Endothelial cell of umbilical vein (primary cell): ENCODE measurements at regions not wholly inside any gene's neighbourhood (a gene's known extent, or its start where the extent isn't known, plus 50 kb on each side); places are given as distances from the start of the nearest gene placed in this dataset.

Experiments
- BruUV-seq: library from RNA; stranded (reverse); fragments of 400-500 nt; replicated peaks from 2 replicates; lab custom pipeline; 2021; lab: Mats Ljungman, UMichigan
- CTCF ChIA-PET: fragments of 300-600, 350-600 bp; sonication (Branson Sonifier 250); formaldehyde crosslinking; loops from one replicate; lab custom pipeline; 2021; ENCODE audit warnings: antibody characterized with exemption, inconsistent platforms; lab: Charles Lee
- POLR2A ChIA-PET: fragments of 300-600, 350-600 bp; sonication (Branson Sonifier 250); formaldehyde crosslinking; loops from one replicate; lab custom pipeline; 2021; ENCODE audit warnings: antibody characterized with exemption, inconsistent platforms; lab: Charles Lee
- DNase-seq: peaks from one replicate; pipeline ENCODE4 v3.0.0-alpha.2; 2011; ENCODE audit warnings: low read depth, low spot score
- FAIRE-seq: peaks from 2 replicates; lab custom pipeline; 2011; peaks lifted over from hg19 to GRCh38; lab: Jason Lieb, UNC
- H2AFZ ChIP-seq: 2 replicates; pipeline ENCODE4 v1.6.0; 2012; ENCODE audit warnings: low read depth, low read length, control low read depth, inconsistent platforms
- H3K27ac ChIP-seq: 2 replicates; pipeline ENCODE4 v1.5.1; 2011; ENCODE audit warnings: low read depth, mild to moderate bottlenecking, control low read depth, low read length, moderate library complexity; ENCODE audit not compliant: insufficient read depth
- H3K27me3 ChIP-seq, 2 experiments: 2 replicates each; pipeline versions ENCODE4 v1.6.0 to v1.6.1; 2011; ENCODE audit warnings: low read length in 2 of 2, mixed read lengths in 1 of 2; ENCODE audit not compliant: control insufficient read depth in 2 of 2, insufficient read depth in 2 of 2
- H3K36me3 ChIP-seq, 2 experiments: 2 replicates in 1 of 2; 3 replicates in 1 of 2; pipeline ENCODE4 v1.5.1; 2011; ENCODE audit warnings: low read length in 2 of 2, mild to moderate bottlenecking in 1 of 2, moderate library complexity in 1 of 2; ENCODE audit not compliant: control insufficient read depth in 2 of 2, insufficient read depth in 2 of 2; ENCODE audit errors: extremely low read depth in 1 of 2
- H3K4me1 ChIP-seq: 3 replicates; pipeline ENCODE4 v1.5.1; 2011; ENCODE audit warnings: mild to moderate bottlenecking, low read length; ENCODE audit not compliant: control insufficient read depth, insufficient read depth; ENCODE audit errors: extremely low read depth
- H3K4me2 ChIP-seq: 2 replicates; pipeline ENCODE4 v1.6.1; 2011; ENCODE audit warnings: low read length, control low read depth, mixed read lengths; ENCODE audit not compliant: insufficient read depth
- H3K4me3 ChIP-seq, 3 experiments: fragments of 200-600 bp in 1 of 3; sonication (generic), shearing (Covaris generic) in 1 of 3; replicated peaks in 1 of 3; 2 replicates each; pipeline ENCODE4 v1.5.1; 2011 to 2016; ENCODE audit warnings: control low read depth in 3 of 3, low read length in 3 of 3, mild to moderate bottlenecking in 2 of 3, inconsistent platforms in 1 of 3, low read depth in 1 of 3, moderate library complexity in 1 of 3; ENCODE audit not compliant: insufficient read depth in 1 of 3
- H3K79me2 ChIP-seq: 2 replicates; pipeline ENCODE4 v1.6.0; 2012; ENCODE audit warnings: low read length, inconsistent platforms; ENCODE audit not compliant: control insufficient read depth, insufficient read depth
- H3K9ac ChIP-seq: replicated peaks from 2 replicates; pipeline ENCODE3; 2011; ENCODE audit warnings: low read length, control low read depth; ENCODE audit not compliant: insufficient read depth; ENCODE audit errors: extremely low read depth
- H3K9me1 ChIP-seq: replicated peaks from 3 replicates; pipeline ENCODE4 v1.6.0; 2011; ENCODE audit warnings: mild to moderate bottlenecking, low read length; ENCODE audit not compliant: control insufficient read depth, insufficient read depth; ENCODE audit errors: extremely low read depth
- H3K9me3 ChIP-seq: replicated peaks from 2 replicates; pipeline ENCODE4 v1.5.1; 2012; ENCODE audit warnings: low read length, inconsistent platforms; ENCODE audit not compliant: control insufficient read depth, insufficient read depth
- H4K20me1 ChIP-seq: replicated peaks from 2 replicates; pipeline ENCODE3; 2011; ENCODE audit warnings: mild to moderate bottlenecking, low read length; ENCODE audit not compliant: control insufficient read depth, insufficient read depth; ENCODE audit errors: extremely low read depth
- CTCF ChIP-seq, 2 donors: IDR thresholded peaks; 1 replicate in 1 of 2; 2 replicates in 1 of 2; pipeline ENCODE4 v1.5.1; 2011; ENCODE audit warnings: low read length in 2 of 2, mild to moderate bottlenecking in 2 of 2, moderate library complexity in 2 of 2, control low read depth in 1 of 2, inconsistent platforms in 1 of 2, low read depth in 1 of 2; ENCODE audit not compliant: insufficient read depth in 1 of 2; ENCODE audit errors: extremely low read depth in 1 of 2
- EZH2 ChIP-seq: IDR thresholded peaks from 2 replicates; pipeline ENCODE4 v1.6.1; 2012; ENCODE audit warnings: borderline replicate concordance, low read depth, mild to moderate bottlenecking, moderate library complexity, low read length, inconsistent platforms; ENCODE audit not compliant: severe bottlenecking
- FOS ChIP-seq: IDR thresholded peaks from 2 replicates; pipeline ENCODE4 v1.6.1; 2011; ENCODE audit warnings: mild to moderate bottlenecking, low read length, moderate library complexity, borderline replicate concordance; ENCODE audit not compliant: insufficient read depth
- GATA2 ChIP-seq: IDR thresholded peaks from 2 replicates; pipeline ENCODE4 v1.7.0; 2011; ENCODE audit warnings: low read depth, mild to moderate bottlenecking, moderate library complexity, mixed read lengths, low read length; ENCODE audit not compliant: insufficient read length, insufficient read depth
- JUN ChIP-seq: IDR thresholded peaks from 2 replicates; pipeline ENCODE4 v1.6.1; 2011; ENCODE audit warnings: borderline replicate concordance, low read depth; ENCODE audit not compliant: insufficient read length, insufficient read depth
- MAX ChIP-seq: IDR thresholded peaks from 2 replicates; pipeline ENCODE4 v1.6.1; 2011; ENCODE audit not compliant: insufficient read depth, insufficient read length
- MYC ChIP-seq: IDR thresholded peaks from one replicate; pipeline ENCODE4 v1.6.1; 2011; ENCODE audit warnings: mild to moderate bottlenecking, low read depth, low read length
- POLR2A ChIP-seq: IDR thresholded peaks from 2 replicates; pipeline ENCODE4 v1.6.1; 2012; ENCODE audit warnings: low read depth, mild to moderate bottlenecking, control low read depth, low read length
- POLR2AphosphoS5 ChIP-seq: IDR thresholded peaks from 2 replicates; pipeline ENCODE4 v1.6.1; 2012; ENCODE audit warnings: low read depth, mild to moderate bottlenecking, control low read depth, low read length, moderate library complexity; ENCODE audit not compliant: insufficient read depth
- dilution Hi-C: fragments of 300-500 bp; cut with MboI; formaldehyde crosslinking; loops from one replicate; pipeline ENCODE4 v1.15.0; 2019; ENCODE audit warnings: low sequenced_read_pairs; ENCODE audit not compliant: extremely low pct_ligation_motif_present
- intact Hi-C: fragments of 100-400 bp; cut with micrococcal nuclease; formaldehyde crosslinking; loops from one replicate; pipeline ENCODE4 v1.10.0; 2022

- Histone ChIP-seq H2AFZ (no peak overlapping the region), H3K4me3 (no peak overlapping the region), H3K9me1 (no peaks in the 10 kb centered on the region), H3K4me2 (no peak overlapping the region), H4K20me1 (no peaks in the 10 kb centered on the region), H3K9ac (no peak overlapping the region), H3K36me3 (no peaks in the 10 kb centered on the region), H3K27ac (no peak overlapping the region), H3K27me3 (no peaks in the 10 kb centered on the region), H3K9me3 (no peaks in the 10 kb centered on the region), H3K79me2 (no peaks in the 10 kb centered on the region), H3K4me1 (no peaks in the 10 kb centered on the region)
- no peak for DNase-seq
- intact Hi-C loops: no loop called here
- POLR2A ChIA-PET: no interaction called here
- FAIRE-seq: no peak
- dilution Hi-C loops: no loop called here
- CTCF ChIA-PET: no interaction called here
- no TSS peak for BruUV-seq
- TF ChIP-seq MAX: no peak
- no peak for TF ChIP-seq POLR2AphosphoS5
- TF ChIP-seq JUN: no peak
- TF ChIP-seq FOS: no peak
- TF ChIP-seq POLR2A: no peak
- TF ChIP-seq EZH2: no peak
- TF ChIP-seq GATA2: no peak
- TF ChIP-seq MYC: no peak
- no peak for TF ChIP-seq CTCF (IDR thresholded peaks at IDR 0.05; ENCODE audit: extremely low read depth in 1 of 2, insufficient read depth in 1 of 2, low read depth in 1 of 2, low read length in 2 of 2)
Observed at GRCh38 chr6:48486876-48487275, 375.9 kb upstream of the PTCHD4 start.
